DND-41 (cell line): ENCODE measurements at regions not wholly inside any gene's neighbourhood (a gene's known extent, or its start where the extent isn't known, plus 50 kb on each side); places are given as distances from the start of the nearest gene placed in this dataset.

Source experiments
- ATAC-seq: fragments of 200-7000 bp; cut with Tn5 transposase; 3 replicates; pipeline ENCODE4 v1.9.1; 2021; ENCODE audit warnings: low read depth; ENCODE audit not compliant: insufficient read depth
- DNase-seq: peaks from one replicate; pipeline ENCODE4 v3.0.0-alpha.2; 2020
- H2AFZ ChIP-seq: 2 replicates; pipeline ENCODE4 v1.6.0; 2012; ENCODE audit warnings: low read depth, low read length
- H3K27ac ChIP-seq: 2 replicates; pipeline ENCODE4 v1.5.1; 2012; ENCODE audit warnings: low read length, inconsistent platforms
- H3K27me3 ChIP-seq: fragments of 200-600 bp; sonication (generic); 2 replicates; pipeline ENCODE4 v1.6.0; 2012; ENCODE audit warnings: low read length, mild to moderate bottlenecking, inconsistent platforms; ENCODE audit not compliant: insufficient read depth, poor library complexity
- H3K36me3 ChIP-seq: 2 replicates; pipeline ENCODE4 v1.5.1; 2012; ENCODE audit warnings: low read length, inconsistent platforms; ENCODE audit not compliant: insufficient read depth
- H3K4me1 ChIP-seq: 2 replicates; pipeline ENCODE4 v1.5.1; 2012; ENCODE audit warnings: mild to moderate bottlenecking, low read length; ENCODE audit not compliant: insufficient read depth
- H3K4me2 ChIP-seq: 2 replicates; pipeline ENCODE4 v1.6.0; 2012; ENCODE audit warnings: mild to moderate bottlenecking, moderate library complexity, low read length, inconsistent platforms; ENCODE audit not compliant: insufficient read depth
- H3K4me3 ChIP-seq, 2 experiments: fragments of 200-600 bp in 1 of 2; shearing (Covaris generic) in 1 of 2; 2 replicates each; pipeline ENCODE4 v1.5.1; 2012 to 2016; ENCODE audit warnings: inconsistent platforms in 2 of 2, low read length in 2 of 2, mild to moderate bottlenecking in 2 of 2, low read depth in 1 of 2, moderate library complexity in 1 of 2
- H3K79me2 ChIP-seq: 2 replicates; pipeline ENCODE4 v1.6.0; 2012; ENCODE audit warnings: low read length, inconsistent platforms; ENCODE audit not compliant: insufficient read depth
- H3K9ac ChIP-seq: 2 replicates; pipeline ENCODE4 v1.6.0; 2012; ENCODE audit warnings: low read depth, mild to moderate bottlenecking, inconsistent platforms, low read length, moderate library complexity
- H3K9me3 ChIP-seq: 2 replicates; pipeline ENCODE4 v1.5.1; 2012; ENCODE audit warnings: low read length, moderate library complexity, mild to moderate bottlenecking, inconsistent platforms; ENCODE audit not compliant: insufficient read depth, severe bottlenecking
- H4K20me1 ChIP-seq: 2 replicates; pipeline ENCODE4 v1.6.0; 2012; ENCODE audit warnings: low read length; ENCODE audit not compliant: insufficient read depth
- EZH2 ChIP-seq: IDR thresholded peaks from 3 replicates; pipeline ENCODE4 v1.6.1; 2012; ENCODE audit warnings: borderline replicate concordance, low read depth, mild to moderate bottlenecking, moderate library complexity, low read length, inconsistent platforms; ENCODE audit not compliant: severe bottlenecking
- TF ChIP-seq, protein P1 (sequence below): IDR thresholded peaks from 2 replicates; pipeline ENCODE4 v1.5.1; 2012; ENCODE audit warnings: borderline replicate concordance, low read length, moderate library complexity, mild to moderate bottlenecking; ENCODE audit not compliant: poor library complexity, severe bottlenecking; ENCODE audit errors: extremely low read depth

DNA sequence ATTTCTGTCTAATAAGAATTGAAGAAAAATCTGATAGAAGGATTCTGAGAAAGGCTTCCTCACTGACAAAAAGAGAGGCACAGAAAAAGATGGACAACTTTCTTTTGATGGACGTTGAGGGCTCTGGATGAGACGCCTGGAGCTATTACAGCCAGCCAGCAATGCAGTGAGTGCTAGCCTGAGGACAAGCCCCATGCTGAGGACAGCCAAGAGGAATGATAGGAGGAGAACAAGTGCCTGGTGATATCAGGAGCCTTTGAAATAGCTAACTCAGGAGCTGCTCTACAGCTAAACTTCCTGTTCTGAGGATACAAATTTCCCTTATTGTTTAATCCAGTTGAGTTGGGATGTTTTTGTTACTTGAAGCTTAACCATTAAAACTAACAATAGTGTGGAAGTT lies 212.3 kb downstream of the COG6 start:
- no peaks in the 10 kb centered on the region for H4K20me1 ChIP-seq
- no peaks in the 10 kb centered on the region for H3K36me3 ChIP-seq
- no peaks in the 10 kb centered on the region for H3K9me3 ChIP-seq
- no peak overlapping the region for H3K4me2 ChIP-seq
- no peak overlapping the region for H3K9ac ChIP-seq
- ATAC-seq: no peak
- no peak for DNase-seq
- H3K4me1 ChIP-seq: no peaks in the 10 kb centered on the region
- no peaks in the 10 kb centered on the region for H3K79me2 ChIP-seq
- H3K27me3 ChIP-seq: no peaks in the 10 kb centered on the region
- H3K27ac ChIP-seq: no peak overlapping the region
- TF ChIP-seq, protein P1, sequence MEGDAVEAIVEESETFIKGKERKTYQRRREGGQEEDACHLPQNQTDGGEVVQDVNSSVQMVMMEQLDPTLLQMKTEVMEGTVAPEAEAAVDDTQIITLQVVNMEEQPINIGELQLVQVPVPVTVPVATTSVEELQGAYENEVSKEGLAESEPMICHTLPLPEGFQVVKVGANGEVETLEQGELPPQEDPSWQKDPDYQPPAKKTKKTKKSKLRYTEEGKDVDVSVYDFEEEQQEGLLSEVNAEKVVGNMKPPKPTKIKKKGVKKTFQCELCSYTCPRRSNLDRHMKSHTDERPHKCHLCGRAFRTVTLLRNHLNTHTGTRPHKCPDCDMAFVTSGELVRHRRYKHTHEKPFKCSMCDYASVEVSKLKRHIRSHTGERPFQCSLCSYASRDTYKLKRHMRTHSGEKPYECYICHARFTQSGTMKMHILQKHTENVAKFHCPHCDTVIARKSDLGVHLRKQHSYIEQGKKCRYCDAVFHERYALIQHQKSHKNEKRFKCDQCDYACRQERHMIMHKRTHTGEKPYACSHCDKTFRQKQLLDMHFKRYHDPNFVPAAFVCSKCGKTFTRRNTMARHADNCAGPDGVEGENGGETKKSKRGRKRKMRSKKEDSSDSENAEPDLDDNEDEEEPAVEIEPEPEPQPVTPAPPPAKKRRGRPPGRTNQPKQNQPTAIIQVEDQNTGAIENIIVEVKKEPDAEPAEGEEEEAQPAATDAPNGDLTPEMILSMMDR: no peak
- no peak for TF ChIP-seq EZH2
- no peak overlapping the region for H2AFZ ChIP-seq
- H3K4me3 ChIP-seq: no peak overlapping the region

- Histone ChIP-seq H3K36me3 (no peaks in the 10 kb centered on the region), H3K4me2 (no peak overlapping the region), H3K9me3 (no peaks in the 10 kb centered on the region), H3K27ac (no peak overlapping the region), H3K9ac (no peak overlapping the region), H3K4me3 (no peak overlapping the region), H3K27me3 (no peaks in the 10 kb centered on the region), H2AFZ (no peak overlapping the region), H3K4me1 (no peaks in the 10 kb centered on the region), H4K20me1 (no peaks in the 10 kb centered on the region), H3K79me2 (no peaks in the 10 kb centered on the region)
- ATAC-seq (no peak), DNase-seq (no peak)
- TF ChIP-seq EZH2: no peak
- TF ChIP-seq, protein P1: no peak
These were observed 214.8 kb downstream of the COG6 start for GRCh38 chr13:39870197-39870747.

GRCh38 chr13:39874331-39875053 lies 219.0 kb downstream of the COG6 start:
- no peak overlapping the region for H2AFZ ChIP-seq
- ATAC-seq (no peak), DNase-seq (no peak)
- no peaks in the 10 kb centered on the region for H3K79me2 ChIP-seq
- H3K27me3 ChIP-seq: no peaks in the 10 kb centered on the region
- no peak for TF ChIP-seq EZH2
- TF ChIP-seq, protein P1: no peak
- H3K36me3 ChIP-seq: no peaks in the 10 kb centered on the region
- H3K27ac ChIP-seq: no peak overlapping the region
- no peak overlapping the region for H3K9ac ChIP-seq
- H3K9me3 ChIP-seq: no peaks in the 10 kb centered on the region
- no peaks in the 10 kb centered on the region for H3K4me1 ChIP-seq
- no peaks in the 10 kb centered on the region for H4K20me1 ChIP-seq
- no peak overlapping the region for H3K4me3 ChIP-seq
- no peak overlapping the region for H3K4me2 ChIP-seq
